Thyroid gland (tissue), 4 donors: ENCODE measurements at regions not wholly inside any gene's neighbourhood (a gene's known extent, or its start where the extent isn't known, plus 50 kb on each side); places are given as distances from the start of the nearest gene placed in this dataset.

ENCODE experiments used
- POLR2A ChIP-seq, 2 donors: fragments of 450-650 bp; IDR thresholded peaks; one replicate each; pipeline ENCODE4 v1.6.1; 2017; ENCODE audit warnings: antibody characterized with exemption in 2 of 2, mild to moderate bottlenecking in 2 of 2, moderate library complexity in 1 of 2
- TF ChIP-seq, protein P1 (sequence below), 6 experiments: fragments of 200-600 bp in 3 of 6; fragments of 450-650 bp in 3 of 6; sonication (generic) in 3 of 6; IDR thresholded peaks; one replicate each; pipeline ENCODE4 v1.5.1; 2016 to 2019; ENCODE audit warnings: antibody characterized with exemption in 6 of 6, mild to moderate bottlenecking in 2 of 6, inconsistent platforms in 1 of 6, moderate library complexity in 1 of 6

DNA sequence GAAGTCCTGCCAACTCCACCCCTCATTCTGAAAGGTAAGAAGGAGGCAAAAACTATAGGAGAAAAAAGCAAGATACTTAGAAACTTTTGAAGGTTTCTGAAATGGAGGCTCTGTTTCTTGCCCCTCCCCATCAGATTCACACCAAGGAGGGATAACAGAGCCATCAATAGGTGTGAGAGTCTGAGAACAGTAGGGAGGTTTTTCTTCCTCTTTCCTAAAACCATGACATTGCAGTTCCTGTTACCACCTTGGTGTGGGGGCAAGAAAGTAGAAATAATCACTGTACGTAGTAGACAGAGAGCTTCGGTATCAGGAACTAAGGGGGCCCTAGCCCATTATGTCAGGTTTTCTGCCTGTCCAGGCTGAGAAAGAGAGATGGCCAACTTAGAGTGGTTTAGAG is 333.3 kb upstream of the SYNCRIP start:
- TF ChIP-seq, protein P1, sequence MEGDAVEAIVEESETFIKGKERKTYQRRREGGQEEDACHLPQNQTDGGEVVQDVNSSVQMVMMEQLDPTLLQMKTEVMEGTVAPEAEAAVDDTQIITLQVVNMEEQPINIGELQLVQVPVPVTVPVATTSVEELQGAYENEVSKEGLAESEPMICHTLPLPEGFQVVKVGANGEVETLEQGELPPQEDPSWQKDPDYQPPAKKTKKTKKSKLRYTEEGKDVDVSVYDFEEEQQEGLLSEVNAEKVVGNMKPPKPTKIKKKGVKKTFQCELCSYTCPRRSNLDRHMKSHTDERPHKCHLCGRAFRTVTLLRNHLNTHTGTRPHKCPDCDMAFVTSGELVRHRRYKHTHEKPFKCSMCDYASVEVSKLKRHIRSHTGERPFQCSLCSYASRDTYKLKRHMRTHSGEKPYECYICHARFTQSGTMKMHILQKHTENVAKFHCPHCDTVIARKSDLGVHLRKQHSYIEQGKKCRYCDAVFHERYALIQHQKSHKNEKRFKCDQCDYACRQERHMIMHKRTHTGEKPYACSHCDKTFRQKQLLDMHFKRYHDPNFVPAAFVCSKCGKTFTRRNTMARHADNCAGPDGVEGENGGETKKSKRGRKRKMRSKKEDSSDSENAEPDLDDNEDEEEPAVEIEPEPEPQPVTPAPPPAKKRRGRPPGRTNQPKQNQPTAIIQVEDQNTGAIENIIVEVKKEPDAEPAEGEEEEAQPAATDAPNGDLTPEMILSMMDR (IDR thresholded peaks at IDR 0.05), result no peak
- no peak for TF ChIP-seq POLR2A (IDR thresholded peaks at IDR 0.05)
